HG03196 (cell line): ENCODE measurements at regions not wholly inside any gene's neighbourhood (a gene's known extent, or its start where the extent isn't known, plus 50 kb on each side); places are given as distances from the start of the nearest gene placed in this dataset.
"Not testable (repeated sequence)": the region's sequence is repeated elsewhere in the genome, so short reads cannot be mapped to it uniquely, and the experiment has no call there.

Experiments
- ATAC-seq: cut with Tn5 transposase; IDR thresholded peaks from one replicate; pipeline ENCODE4 v1.9.1; 2021; ENCODE audit not compliant: unreplicated experiment

DNA sequence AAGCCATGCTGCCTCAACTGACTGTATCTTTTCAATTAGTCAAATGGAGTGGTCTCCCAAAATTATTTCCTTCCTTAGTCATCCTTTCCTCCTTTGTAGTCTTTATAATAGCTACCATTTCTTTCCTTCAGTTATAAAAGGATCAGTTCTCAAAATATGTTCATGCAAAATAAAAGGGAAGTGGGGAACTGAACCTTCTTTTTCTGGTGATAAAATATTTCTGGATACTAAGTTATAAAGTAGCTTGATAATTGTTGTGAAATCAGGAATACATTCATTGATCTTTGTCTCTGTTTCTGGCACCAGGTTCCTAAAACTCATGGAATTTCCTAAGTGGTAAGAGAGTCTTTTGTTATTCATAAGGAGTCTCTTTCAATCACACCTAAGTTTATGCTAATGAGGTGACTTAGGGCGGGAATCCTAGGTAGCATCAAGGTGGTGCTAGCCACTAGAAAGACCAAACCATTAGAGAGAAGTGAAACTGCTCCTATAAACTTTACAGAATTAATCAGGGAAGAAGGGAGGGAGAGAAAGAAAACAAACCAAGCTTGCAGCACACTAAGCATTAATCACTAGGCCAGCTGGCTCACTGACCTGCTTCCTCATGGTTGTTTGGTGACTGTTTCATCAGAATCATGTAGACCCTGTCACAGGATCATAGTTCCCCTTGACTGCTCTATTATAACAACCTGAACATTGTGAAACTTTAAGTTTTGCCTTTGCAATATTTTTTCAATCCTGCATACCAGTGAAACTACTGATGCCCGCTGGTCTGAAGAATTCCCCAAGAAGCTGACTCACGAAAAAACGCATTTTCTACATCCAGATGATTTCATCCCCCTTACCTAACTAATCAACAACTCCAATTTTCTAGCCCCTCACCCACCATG, 161.6 kb upstream of the PTBP2 start:
- no peak for ATAC-seq

DNA sequence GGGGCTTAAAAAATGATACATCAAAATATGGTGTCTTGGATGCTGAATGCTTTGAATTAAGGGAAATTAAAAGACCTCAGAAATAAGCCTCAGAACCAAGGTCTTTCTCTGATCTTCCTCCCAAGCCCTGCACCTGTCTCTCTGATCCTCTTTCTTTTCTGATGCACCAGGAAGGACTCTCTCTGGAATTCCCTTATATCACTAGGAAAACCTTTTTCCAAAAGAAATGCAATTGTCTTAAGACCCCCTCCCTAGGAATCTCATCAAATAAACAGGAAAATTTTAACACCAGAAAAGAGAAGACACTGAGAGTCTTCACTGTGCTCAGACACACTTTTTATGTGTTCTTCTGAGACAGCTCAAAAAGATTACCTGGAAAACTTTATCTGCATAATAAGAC, 159.5 kb upstream of the PTBP2 start:
- no peak for ATAC-seq

DNA sequence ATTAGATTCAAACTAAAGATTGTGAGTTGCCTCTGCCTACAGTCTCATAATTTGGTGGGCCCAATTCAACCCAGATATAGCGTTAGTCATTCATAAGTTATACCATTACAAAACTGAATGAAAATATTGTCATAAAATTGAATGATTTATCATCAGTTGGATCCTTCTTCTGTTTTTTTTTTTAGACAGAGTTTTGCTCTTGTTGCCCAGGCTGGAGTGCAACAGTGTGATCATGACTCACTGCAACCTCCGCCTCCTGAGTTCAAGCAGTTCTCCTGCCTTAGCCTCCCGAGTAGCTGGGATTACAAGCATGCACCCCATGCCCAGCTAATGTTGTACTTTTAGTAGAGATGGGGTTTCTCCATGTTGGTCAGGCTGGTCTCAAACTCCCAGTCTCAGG, 157.2 kb upstream of the PTBP2 start:
- not testable (repeated sequence) for ATAC-seq

DNA sequence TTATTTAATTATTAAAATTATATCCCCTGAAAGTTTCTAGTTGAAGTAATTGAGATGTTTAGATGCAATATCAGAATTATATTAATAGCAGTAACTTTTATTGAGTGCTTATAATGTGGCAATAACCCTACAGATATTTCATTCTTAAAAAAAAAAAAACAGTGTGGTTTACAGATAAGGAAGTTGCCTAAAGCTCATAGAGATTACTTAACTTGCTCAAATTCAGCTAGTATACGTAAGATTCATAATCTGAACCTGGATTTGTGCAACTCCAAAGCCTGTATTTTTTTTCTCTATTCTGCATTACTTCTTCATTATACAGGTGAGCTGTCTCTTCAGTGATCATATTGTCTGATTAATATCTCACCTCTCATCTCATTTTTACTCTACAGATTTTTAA, 156.0 kb upstream of the PTBP2 start:
- ATAC-seq = no peak

DNA sequence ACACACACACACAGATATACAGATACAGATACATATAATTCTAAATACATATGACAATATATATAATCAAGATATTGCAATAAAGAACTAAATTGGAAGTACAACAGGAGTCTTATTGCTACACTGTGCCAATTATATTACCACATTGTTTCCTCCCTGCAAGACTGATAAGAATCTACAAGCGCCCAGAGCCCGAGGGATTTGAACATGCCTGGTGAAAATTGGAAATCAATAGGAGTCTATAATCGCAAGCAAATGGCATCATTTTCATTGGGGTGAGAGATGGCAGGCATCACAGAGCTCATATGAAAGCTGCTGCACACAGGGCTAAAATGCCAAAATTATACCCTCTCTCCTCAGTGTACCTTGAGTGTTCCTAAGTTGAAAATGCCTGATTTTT, 152.9 kb upstream of the PTBP2 start:
- no peak for ATAC-seq

DNA sequence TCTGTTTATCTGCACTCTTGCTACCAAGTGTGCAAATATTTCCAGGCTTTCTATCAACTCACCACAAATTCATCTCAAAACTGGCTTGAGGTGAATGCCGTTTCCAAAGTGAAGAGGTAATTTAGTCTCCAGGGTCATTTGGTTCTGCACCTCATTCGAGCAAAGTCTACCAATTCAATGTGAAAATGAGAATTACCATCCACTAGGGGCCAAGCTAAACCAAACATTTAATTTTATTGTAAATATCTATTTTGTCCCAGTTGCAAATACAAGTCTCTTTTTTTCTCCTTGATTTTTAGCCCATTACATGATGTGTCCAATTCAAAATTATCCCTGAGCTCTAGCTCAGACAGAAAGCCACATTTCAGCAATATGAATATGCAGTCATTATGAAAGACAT, 152.3 kb upstream of the PTBP2 start:
- no peak for ATAC-seq

DNA sequence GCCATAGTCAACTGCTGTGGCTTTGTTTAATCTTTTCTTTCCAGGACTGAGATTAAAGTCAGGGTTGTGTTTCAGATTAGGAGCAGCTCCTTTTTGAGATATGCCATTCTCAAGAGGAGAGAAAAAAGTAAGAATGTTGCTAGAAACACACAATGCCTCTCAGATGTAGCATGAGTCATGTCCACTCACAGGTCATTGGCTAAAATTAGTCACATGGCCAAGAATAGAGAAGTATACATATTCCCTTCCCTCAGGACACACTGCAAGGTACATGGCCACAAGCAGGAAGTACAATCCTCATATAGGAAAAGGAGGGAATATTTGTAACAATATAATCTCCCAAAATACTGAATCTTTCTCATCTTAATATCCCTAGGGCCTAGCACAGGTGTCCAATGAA, 141.9 kb upstream of the PTBP2 start:
- no peak for ATAC-seq

DNA sequence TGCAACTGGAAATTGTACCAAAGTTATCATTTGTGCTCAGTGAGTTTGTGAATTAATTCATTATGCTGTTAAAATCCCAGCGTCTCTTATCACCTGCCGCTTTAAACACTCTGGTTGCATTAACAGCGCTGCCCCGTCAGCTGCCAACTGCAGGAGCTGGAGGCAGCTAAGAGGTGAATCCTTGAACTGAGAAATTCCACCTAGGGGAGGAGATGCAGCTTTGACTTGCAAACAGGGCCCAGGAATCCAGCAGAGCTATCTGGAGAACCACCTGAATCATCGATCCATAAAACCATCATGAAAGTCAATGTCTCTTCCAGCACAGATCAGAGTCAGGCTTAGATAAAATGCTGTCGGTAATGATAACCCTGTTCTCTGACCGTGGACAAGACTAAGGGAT, 140.7 kb upstream of the PTBP2 start:
- ATAC-seq = no peak

DNA sequence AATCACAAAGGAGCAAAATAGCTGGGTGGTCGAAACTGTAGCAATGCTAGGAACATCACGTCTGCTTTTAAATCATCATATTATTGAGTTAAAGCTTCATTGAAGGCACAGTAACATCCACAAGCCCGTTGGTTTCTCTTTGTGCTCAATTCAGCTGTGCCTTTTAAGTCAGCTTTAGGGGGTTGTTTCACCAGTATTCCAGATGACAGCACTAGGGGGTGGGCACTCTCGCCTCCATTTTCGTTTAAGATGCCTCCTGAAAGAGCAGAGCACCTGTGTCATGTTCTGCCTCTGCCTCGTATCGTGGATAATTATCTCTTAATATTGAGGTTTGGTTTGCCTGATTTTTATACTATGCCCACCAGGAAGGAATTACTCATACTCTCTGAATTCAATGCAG, 139.8 kb upstream of the PTBP2 start:
- ATAC-seq = no peak

DNA sequence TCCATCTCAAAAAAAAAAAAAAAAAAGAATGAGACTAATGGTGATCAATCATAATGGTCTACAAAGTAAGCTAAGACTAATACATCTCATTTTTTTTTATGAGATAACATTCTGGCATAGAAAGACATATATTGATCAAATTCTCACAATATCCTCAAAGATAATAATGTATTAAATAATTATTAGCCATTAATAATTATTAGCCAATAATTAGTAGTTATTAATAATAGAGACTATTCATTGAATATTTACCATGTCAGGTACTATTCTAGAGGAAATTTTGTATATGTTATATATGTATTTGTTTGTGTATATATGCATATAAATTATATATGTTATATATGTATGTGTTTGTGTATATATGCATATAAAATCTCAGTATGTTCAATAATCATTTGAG, 137.7 kb upstream of the PTBP2 start:
- ATAC-seq = no peak

DNA sequence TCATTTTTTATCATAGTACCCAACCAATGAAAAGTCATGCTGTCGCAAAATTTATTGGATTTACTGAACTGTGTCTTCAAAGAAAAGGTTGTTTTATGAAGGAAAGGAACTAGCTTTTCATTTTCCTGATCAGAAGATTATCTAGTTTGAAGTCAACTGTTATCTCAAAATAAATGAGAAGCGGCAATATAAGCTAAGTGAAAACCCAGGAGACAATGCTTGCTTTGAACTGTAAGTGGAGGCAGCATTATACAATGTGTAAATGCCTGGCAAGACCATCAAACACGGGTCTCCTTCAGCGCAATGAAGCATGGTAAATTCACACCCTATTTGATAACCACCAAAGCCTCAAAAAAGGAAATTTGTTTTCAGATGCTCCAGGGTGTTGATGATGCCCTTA, 134.4 kb upstream of the PTBP2 start:
- no peak for ATAC-seq

DNA sequence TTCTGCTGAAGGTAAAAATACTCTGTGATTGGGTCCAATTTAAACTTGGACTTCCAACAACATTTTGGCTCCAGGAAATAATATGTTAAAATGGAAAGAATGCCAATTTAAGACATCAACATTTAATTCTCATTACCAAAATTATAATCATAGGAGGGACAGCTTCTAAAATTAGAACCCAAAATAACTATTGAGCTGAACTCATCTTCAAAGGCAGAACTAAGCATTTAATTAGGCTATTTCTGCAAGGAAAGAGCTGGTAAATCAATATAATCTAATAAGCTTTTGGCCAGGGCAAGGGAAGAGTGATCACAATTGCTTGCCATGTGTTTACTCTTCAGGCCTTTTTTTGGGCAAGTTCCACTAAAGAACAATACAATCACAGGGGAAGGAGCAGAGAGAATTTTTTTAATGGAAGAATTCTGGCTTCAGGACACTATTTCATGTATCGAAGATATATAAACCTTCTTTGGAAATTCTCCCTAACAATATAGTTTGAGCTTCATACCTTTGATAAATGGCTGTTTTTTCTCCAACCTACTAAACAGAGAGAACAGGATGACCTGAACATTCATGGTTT, 133.1 kb upstream of the PTBP2 start:
- ATAC-seq = no peak

DNA sequence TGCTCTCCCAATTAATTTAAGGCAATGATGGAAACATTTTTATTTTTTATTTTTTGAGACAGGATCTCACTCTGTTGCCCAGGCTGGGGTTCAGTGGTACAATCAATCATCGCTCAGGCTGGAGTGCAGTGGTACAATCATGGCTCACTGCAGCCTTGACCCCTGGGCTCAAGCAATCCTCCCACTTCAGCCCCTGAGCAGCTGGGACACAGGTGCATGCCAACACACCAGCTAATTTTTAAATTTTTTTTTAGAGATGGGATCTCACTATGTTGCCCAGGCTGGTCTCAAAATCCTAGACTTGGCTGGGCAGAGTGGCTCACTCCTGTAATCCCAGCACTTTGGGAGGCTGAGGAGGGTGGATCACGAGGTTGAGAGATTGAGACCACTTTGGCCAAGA, 126.1 kb upstream of the PTBP2 start:
- ATAC-seq = not testable (repeated sequence)

DNA sequence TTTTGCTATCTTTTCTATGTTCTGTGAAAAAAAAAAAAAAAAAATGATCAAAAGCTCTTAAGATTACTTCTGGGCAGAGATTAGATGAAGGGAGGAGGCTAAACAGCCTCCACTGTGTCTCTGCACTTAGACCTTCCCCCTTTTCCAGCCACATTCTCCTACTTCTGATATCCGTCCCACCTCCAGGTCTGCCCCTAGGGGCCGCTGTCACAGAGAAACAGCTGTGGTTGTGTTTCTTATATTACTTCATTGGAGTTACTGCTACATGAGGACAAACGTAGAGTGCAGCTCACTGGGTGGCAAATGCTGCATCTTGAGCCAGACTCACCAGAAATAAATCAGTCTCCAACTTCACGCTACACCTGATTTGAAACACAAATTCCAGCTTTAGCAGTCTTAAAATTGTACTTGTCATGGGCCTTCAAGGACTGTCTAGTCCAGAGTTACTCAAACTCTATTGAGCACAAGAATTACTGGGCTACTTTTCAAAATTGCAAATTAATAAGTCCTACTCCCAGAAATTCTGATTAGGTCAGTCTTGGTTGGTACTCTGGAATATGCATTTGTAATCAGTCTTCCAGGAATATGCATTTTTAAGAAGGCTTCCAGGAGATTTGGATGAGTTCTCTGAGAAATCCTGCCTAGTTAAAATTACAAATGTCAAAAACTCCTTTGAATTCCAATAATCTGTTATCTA, 125.2 kb upstream of the PTBP2 start:
- peak; percentile 71 for ATAC-seq

DNA sequence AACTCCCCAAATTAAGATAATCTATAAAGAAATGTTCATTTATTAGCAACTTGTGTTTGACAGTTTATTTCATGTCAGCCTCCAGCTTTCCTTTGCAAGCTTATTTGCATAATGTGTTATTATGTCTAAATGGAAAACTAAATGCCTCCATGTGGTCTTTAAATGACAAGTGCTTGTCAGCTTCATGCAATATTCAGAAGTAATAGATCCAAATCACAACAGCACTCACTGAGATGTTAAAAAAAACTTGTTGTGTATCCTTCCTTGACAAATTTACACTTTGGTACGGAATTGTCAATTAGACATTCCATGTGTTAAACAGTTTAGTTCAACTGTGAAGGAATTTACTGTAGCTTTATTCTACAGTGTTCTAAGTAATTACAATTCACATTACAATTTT, 124.4 kb upstream of the PTBP2 start:
- no peak for ATAC-seq

DNA sequence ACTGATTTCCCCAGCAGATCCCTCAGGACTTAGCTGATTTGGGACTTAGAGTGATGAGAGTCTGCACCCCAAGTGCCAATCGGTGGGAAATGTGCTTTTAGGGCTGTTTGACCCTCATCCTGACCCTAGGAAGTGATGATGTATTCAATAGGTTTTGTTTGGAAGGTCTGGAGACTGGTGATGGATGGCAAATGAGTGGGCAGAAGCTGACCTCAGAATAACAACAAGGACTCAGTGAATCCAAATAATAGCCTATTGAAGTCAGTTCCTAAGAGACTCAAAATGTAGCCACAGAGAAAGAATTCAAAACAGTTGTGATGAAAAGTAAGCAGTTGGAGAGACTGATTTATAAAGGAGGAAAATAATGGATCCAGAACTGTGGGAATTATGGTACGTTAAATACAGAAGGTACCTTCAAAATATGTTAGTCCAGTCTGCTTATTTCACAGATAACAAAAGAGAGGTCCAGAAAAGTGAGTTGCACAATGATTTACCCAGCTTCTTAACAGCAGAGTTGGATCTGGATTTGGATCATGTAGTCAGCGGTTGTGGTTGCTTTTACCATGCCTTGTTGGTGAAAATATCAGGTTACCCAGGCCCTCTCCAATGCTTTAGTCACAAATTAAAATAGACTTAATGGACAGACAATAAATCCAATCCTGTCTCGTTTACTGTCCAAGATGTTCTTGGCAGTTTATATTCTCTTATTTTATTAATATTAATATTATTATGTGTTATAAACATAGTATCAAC, 123.0 kb upstream of the PTBP2 start:
- ATAC-seq = no peak

DNA sequence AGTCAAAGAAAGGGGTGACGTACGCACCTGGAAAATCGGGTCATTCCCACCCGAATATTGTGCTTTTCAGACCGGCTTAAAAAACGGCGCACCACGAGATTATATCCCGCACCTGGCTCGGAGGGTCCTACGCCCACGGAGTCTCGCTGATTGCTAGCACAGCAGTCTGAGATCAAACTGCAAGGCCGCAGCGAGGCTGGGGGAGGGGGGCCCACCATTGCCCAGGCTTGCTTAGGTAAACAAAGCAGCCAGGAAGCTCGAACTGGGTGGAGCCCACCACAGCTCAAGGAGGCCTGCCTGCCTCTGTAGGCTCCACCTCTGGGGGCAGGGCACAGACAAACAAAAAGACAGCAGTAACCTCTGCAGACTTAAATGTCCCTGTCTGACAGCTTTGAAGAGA, 117.0 kb upstream of the PTBP2 start:
- not testable (repeated sequence) for ATAC-seq

DNA sequence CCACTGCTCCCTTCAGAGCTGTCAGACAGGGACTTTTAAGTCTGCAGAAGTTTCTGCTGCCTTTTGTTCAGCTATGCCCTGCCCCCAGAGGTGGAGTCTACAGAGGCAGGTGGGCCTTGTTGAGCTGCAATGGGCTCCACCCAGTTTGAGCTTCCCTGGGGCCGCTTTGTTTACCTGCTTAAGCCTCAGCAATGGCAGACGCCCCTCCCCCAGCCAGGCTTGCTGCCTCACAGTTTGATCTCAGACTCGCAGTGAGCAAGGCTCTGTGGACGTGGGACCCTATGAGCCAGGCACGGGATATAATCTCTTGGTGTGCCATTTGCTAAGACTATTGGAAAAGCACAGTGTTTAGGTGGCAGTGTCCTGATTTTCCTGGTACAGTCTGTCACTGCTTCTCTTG, 104.2 kb upstream of the PTBP2 start:
- not testable (repeated sequence) for ATAC-seq

DNA sequence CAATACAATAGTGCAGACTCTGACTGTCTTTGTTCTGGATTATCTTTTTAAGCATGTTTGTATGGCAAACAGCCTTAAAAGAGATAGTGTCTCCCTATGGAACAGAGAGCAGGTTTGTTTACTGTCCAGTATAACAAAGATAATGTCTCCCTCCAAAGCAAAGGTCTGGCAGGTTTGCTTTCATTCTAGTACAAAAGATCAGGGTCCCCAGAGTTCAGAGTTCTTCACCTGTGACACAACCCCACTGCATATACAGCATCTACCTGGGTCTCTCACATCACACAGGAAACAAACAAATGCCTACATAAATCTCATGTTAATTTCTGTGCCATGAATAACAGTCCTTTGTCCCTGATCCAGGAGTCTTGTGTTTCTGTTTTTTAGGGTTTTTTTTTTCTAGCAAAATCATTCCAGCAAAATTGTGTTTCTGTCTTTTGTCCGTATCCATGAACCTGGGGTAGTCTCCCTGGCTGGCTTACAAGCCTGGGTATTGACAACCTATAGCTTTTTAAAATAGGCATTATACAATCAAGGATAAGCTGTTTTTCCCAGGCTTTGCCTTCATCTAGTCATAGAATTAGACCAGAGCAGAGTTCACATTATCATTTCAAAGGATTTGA, 89.4 kb upstream of the PTBP2 start:
- no peak for ATAC-seq

DNA sequence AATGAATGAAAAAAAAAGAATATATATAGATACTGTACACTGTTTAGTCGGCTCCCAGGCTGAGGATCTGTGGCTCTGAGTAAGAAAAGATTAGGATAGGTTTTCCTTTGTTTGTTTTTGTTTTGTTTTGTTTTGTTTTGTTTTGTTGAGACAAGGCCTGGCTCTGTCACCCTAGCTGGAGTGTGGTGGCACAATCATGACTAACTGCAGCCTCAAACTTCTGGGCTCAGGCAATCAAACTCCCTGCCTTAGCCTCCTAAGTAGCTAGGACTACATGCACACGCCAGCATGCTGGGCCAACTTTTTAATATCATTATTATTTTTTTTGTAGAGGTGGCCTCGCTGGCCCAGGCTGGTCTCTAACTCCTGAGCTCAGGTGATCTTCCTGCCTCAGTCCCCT, 87.9 kb upstream of the PTBP2 start:
- ATAC-seq = no peak

DNA sequence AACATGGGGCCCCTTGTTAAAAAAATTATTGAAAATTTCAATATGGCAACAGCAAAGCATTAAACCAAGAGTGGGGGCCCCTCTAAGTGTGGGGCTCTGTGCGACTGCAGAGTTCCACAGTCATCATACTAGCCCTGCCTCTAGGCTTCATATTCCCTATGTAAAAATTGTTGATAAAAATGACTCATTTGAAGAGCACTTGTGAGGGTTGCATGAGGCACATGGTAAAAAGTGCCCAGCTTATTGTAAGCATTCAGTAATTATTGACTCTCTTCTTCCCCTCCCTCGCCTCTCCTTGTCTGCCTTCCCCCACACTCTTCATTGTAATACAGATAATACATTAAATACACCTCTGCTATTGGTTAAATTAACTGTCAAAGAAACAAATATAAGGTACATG, 86.7 kb upstream of the PTBP2 start:
- no peak for ATAC-seq
